HG03066 (cell line): ENCODE measurements at regions not wholly inside any gene's neighbourhood (a gene's known extent, or its start where the extent isn't known, plus 50 kb on each side); places are given as distances from the start of the nearest gene placed in this dataset.
A peak's percentile ranks its signal among the peaks of the same experiment; 100 is the strongest.

ENCODE experiments used
- ATAC-seq: cut with Tn5 transposase; IDR thresholded peaks from one replicate; pipeline ENCODE4 v1.9.1; 2021; ENCODE audit warnings: low read depth; ENCODE audit not compliant: unreplicated experiment

GRCh38 chr6:74956559-74957428 is 249.1 kb downstream of the COL12A1 start:
- ATAC-seq, result no peak

GRCh38 chr6:74953708-74954107 is 252.1 kb downstream of the COL12A1 start:
- ATAC-seq, result no peak

GRCh38 chr6:74946961-74947360 is 258.9 kb downstream of the COL12A1 start:
- ATAC-seq, result no peak

DNA sequence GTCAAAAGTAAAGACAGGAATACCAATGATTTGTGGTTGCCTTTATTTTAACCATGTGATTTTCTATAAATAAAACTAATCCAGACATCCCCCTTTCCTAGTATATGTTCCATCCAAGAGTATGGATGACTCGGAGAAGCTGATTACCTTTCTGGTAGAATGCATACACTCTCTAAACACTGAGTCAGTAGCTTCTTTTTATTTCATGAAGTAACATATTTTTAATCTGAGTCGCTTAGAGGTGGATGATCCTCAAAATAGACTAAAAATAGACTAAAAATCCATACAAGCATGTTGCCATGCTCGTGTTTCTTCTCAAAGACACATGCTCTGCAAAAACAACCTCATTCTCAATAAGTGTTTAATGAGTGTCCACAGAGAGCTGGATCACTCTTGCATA is 263.7 kb downstream of the COL12A1 start:
- no peak for ATAC-seq

DNA sequence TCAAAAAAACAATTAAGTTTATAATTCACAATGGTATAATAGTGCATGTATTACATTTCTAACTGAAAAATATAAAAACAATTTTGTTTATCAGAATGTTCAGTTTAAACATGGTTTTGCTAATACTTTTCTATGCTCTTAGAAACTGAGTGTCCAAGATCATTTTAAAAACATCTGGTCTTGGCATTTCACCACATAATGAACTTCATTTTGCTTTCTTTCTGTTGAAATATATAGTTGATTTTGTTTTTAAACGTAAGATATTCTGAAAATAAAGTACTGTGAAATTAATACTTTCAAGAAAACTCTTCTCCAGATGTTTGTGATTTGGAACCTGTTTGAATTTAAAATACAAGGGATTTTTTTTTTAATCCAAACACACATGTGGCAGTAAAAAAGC is 264.4 kb downstream of the COL12A1 start:
- no peak for ATAC-seq

DNA sequence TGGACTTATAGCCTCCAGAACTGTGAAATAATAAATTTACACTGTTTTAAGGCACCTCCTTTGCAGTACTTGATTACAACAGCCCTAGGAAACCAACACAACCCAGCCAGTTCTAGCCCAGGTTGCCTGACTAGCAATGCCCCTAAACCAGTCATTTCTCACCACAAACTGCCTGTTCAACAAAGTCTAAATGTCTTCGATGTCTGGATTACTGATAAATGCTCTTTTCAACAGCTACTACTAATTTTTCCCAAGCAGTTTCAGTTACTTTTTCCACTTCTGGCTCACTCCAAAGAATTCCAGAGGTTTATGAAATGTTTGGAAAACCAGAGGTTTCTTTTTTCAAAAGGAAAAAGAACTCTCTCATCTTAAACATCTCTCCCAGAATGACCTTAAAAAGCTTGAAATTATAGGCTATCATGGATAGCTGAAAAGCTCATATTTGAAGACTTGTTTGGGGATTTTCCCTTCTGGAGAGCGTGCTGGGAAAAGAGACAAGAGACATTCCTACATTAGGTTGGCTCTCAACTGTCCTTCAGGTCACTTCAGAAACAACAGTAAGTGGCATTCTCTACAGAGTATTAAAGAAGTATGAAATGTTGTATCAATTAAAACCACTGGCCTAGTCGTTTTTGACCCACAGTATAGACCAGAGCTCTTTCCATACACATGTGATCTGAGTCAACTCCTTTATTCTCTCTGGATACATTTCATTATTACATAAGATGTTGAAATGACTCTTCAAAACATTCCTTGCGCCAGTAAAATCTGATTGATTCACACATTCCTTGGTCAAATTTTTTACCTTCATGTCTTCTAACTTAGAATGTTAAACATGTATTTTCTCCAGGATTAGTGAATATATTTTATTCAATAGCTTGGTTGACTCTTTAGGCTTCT is 265.9 kb downstream of the COL12A1 start:
- ATAC-seq, result no peak

- ATAC-seq, result no peak
Measured at GRCh38 chr6:74939151-74939708, 266.6 kb downstream of the COL12A1 start.

- no peak for ATAC-seq
Measured at GRCh38 chr6:74937936-74938335, 267.9 kb downstream of the COL12A1 start.

DNA sequence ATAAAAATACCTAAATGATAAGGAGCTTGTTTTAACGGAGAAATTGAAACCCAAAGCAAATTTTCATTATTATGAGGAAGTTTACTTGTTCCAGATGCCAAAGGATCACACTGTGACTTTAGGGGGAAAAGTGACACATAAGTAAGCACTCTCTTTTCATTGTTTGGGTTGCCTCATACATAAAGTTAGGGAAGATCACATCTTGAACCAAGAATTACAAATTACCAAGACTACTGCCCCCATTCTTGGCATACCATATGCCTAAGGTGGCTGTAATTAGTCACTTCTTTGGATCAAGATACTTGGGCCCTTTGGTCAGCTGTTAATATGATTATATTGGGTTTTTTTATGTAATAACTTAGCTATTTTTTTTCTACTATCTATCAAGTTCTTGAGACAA is 269.0 kb downstream of the COL12A1 start:
- ATAC-seq, result no peak

- no peak for ATAC-seq
Measured at GRCh38 chr6:74932232-74932888, 273.5 kb downstream of the COL12A1 start.

GRCh38 chr6:74931558-74931957 is 274.3 kb downstream of the COL12A1 start:
- no peak for ATAC-seq

DNA sequence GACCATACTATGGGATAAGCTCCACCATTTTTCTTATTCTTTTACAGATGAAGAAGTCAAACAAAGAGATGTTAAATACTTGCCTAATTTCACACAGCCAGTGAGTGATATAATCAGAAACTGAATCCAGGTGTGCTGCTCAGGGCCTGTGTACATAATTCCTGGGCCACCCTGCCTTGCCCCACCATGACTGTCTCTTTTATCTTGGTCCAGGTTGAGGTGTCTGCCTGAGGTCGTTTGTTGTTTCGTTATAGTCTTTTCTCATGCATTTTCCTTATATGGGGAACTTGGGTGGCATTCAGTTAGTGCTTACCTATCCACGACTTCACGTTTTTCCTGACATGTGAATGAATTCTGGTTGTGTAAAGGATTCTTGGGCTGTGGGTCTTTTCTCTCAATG is 277.6 kb downstream of the COL12A1 start:
- no peak for ATAC-seq

- ATAC-seq, result no peak
Measured at GRCh38 chr6:74927299-74927698, 278.6 kb downstream of the COL12A1 start.

DNA sequence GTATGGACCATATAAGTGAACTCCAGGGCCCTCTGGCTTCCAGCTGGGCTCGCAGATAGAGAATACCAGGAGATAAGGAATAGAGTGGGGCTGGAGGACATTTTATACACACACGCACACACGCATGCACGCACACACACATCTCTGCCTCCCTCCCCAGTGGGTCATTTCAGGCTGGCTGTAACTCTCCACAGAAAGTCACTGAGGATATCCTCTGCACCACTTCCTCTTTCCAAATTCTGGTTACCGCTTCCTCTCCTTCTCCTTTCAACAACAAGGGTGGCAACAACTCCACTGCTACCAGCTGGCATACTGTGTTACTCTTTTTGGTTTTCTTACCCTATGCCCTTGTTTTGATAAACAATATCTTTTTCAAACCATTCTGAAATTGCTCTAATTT is 280.2 kb downstream of the COL12A1 start:
- peak; percentile 76 for ATAC-seq

DNA sequence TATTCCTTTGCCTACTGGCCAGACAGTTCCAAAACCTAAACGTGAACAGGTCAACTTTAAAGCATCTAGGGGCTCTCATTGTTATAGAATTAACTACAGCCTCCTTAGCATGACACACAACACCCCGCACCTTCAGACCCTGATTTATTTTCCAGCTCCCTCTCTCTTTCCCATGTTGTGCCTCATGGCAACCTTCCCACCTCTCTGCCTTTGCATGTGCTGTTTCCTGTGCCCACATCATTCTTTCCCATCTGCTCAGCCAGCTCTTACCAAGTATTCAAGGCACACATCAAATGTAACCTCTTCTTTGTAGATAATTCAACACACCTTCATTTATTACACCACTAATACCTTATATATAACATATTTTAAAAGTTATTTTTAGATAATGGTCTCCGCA is 291.0 kb downstream of the COL12A1 start:
- no peak for ATAC-seq

DNA sequence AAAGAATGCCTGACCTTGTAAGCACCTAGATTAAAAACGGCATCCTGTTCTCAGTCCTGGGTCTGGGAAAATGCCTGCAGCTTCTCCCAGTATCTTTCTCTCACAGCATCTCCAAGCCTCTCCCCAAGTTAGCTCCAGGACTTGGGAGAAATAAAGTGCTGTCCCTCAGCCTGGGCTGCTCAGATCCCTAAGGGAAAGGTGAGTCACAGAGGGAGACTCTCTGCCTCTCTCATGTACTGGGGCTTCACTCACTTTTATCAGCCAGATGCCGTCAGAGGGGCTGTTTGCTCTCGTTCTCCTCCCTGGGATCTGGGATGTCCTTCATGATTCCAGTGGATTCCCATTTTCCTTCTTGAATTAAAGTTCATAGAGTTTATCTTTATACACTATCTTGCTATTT is 293.6 kb downstream of the COL12A1 start:
- ATAC-seq, result no peak

DNA sequence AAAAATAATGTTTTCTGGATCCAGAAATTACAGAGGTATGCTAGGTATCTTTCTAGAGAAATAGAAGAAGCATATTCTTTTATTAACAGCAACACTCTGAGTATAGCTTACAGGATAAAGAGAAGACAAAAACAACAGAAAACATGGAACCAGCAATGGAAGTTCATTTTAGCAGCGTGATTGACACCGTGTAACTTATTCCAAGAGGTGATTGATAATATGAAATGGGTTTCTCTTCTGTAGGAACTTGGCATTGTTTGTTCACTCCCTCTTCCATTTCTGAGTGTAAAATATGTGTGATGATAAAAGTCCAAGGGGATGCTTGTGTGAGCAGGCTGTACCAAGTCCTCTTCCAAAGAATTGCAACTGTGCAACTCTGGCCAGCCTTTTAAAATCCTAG is 303.0 kb downstream of the COL12A1 start:
- ATAC-seq, result no peak

GRCh38 chr6:74902089-74902488 is 303.8 kb downstream of the COL12A1 start:
- ATAC-seq, result no peak

DNA sequence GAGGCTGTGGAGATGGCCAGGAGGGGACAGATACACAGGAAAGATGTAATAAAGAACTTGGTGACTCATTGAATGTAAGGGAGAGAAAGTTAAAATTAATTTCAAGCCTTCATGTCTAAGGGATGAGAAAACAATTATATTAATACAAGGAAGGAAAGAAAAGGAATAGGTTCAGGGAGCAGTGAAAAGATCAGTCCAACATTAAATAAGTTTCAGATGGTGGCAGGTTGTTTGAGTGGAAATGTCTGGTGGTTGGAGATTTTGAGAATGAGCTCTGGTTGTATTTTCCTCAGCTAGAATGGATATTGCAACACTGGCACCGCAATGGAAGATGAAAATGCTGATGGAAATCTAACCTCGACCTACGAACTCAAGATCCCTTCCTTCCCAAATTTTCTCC is 304.3 kb downstream of the COL12A1 start:
- no peak for ATAC-seq

GRCh38 chr6:74899416-74899815 is 306.4 kb downstream of the COL12A1 start:
- no peak for ATAC-seq

DNA sequence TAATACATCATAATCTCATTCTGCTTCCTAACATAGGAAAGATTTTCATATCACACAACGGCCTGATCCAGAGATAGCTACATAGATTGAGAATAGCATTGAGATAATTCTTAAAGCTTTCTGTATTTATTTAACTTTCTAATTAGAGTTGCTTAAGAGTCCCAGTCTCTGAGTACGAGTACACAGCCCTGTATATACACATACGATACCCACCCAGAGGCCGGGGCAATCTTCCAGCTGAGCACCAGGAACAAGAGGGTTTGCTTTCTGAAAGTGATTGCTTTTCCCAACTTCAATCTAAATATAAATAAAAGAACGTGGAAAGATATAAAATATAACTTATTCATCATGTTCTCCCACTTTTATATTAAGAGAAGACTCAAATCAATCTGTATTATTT is 313.8 kb downstream of the COL12A1 start:
- ATAC-seq, result no peak
